Cardiac fibroblast (primary cell): ENCODE measurements at regions not wholly inside any gene's neighbourhood (a gene's known extent, or its start where the extent isn't known, plus 50 kb on each side); places are given as distances from the start of the nearest gene placed in this dataset.

Source experiments
- DNase-seq, 2 donors: peaks; one replicate each; pipeline versions ENCODE4 v3.0.0 to v3.0.0-alpha.2; 2010; ENCODE audit warnings: low read depth in 2 of 2
- H3K4me3 ChIP-seq, 2 donors: replicated peaks in 1 of 2; 1 replicate in 1 of 2; 2 replicates in 1 of 2; pipeline ENCODE4 v1.5.1; 2011; ENCODE audit warnings: low read depth in 2 of 2, low read length in 2 of 2, mild to moderate bottlenecking in 2 of 2, moderate library complexity in 1 of 2
- TF ChIP-seq, protein P1 (sequence below): IDR thresholded peaks from one replicate; pipeline ENCODE4 v1.5.1; 2011; ENCODE audit warnings: low read depth, mild to moderate bottlenecking, low read length, inconsistent platforms

DNA sequence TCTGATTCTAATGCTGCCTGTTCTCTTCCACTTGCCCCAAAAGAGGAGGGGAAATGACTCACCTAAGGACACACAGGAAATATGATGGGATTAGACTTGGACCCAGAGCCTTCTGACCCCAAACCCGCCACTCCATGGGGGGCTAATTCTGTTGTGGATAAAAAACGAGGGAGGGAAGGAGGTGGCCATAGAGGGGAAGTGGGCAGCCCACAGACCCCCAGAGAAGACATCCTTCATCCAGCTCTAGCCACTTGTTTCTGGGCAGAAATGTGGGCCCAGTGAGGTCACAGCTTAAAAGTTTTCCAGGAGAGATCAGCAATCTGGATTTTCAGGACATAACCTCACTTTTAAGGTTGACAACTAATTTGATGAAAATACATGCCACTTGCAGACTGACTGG lies 202.1 kb downstream of the ANKRD60 start:
- H3K4me3 ChIP-seq, result no peak overlapping the region
- no peak for DNase-seq
- TF ChIP-seq, protein P1, sequence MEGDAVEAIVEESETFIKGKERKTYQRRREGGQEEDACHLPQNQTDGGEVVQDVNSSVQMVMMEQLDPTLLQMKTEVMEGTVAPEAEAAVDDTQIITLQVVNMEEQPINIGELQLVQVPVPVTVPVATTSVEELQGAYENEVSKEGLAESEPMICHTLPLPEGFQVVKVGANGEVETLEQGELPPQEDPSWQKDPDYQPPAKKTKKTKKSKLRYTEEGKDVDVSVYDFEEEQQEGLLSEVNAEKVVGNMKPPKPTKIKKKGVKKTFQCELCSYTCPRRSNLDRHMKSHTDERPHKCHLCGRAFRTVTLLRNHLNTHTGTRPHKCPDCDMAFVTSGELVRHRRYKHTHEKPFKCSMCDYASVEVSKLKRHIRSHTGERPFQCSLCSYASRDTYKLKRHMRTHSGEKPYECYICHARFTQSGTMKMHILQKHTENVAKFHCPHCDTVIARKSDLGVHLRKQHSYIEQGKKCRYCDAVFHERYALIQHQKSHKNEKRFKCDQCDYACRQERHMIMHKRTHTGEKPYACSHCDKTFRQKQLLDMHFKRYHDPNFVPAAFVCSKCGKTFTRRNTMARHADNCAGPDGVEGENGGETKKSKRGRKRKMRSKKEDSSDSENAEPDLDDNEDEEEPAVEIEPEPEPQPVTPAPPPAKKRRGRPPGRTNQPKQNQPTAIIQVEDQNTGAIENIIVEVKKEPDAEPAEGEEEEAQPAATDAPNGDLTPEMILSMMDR, result no peak

DNA sequence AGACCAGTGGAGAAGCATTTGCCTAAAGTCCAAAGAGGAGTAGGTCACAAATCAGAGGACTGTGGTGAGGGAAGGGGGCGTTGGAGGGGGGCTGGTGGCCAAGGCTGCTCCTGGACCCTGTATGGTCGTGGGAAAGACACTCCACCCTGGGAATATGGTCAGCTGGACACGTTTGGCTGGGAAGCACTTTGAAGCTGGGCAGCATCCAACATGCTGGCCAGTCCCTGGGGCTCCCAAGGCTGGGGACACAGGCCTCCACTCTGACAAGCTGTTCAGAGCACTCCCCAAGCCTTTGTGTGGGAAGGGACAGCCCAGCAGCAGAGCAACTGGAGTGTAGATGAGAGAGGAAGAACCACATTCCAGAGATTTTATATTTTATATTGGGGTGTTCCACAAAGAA lies 203.2 kb downstream of the ANKRD60 start:
- TF ChIP-seq, protein P1, result no peak
- H3K4me3 ChIP-seq, result no peak overlapping the region
- no peak for DNase-seq

DNA sequence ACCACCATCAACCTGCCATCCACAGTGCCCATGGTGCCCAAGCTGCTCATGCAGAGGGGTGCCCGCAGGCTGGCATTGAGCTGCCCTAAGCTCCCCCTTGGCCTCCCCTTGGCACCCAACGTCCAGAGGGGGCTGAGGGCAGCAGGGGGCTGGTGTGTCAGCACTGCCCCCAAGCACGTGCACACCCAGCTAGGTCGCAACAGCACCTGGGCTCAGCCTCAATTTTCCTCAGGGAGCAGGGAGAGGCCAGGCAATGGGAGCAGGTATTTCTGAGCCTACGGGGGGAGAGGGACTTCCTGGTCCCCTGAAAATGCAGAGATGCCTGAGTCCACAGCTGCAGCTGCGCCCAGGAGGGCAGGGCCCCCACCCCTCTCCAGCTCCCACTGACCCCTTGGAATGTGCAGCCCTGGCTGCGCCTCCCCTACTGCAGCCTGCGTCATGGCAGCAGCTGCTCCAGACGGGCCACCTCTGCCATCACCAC lies 204.2 kb downstream of the ANKRD60 start:
- TF ChIP-seq, protein P1, result no peak
- DNase-seq, result no peak

DNA sequence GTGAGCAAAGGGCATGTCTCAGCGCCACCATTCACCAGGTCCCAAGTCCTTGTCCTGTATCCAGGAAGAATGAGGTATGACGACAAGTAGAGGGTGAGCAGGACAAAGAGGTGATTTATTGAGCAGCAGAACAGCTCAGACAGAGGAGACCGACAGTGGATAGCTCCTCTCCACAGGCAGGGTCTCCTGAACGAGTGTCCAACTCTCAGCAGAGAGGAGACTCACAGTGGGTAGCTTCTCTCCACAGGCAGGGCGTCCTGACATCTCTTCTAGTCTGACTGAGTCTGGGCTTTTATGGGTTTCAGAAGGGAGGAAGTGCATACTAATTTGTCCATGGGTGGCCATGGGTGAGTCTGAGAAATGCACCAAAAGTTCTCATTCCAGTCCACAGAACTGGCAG lies 204.7 kb downstream of the ANKRD60 start:
- H3K4me3 ChIP-seq, result no peak overlapping the region
- TF ChIP-seq, protein P1, result no peak
- no peak for DNase-seq

More for the DNA sequence above, 204.2 kb downstream of the ANKRD60 start:
- H3K4me3 ChIP-seq, result no peak overlapping the region

DNA sequence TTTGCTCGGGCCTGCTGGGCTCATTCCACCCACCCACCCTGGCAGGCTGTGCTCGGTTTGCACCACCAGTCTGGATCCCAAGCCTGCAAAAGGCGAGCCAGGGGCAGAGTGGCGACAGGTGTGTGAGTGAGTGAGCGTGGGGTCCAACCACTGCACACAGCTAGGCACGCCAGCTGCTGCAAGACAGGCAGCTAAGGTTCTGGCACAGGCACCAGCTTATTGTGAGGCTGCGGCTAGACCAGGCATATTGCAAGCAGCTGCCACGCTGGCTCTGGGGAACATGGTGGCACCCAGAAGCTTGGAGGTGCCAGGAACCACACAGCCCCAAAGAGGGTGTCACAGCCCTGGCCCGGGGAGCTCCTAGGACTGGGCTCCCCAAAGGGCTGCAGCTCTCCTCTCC lies 205.1 kb downstream of the ANKRD60 start:
- no peak for DNase-seq
- H3K4me3 ChIP-seq, result no peak overlapping the region
- TF ChIP-seq, protein P1, result no peak

DNA sequence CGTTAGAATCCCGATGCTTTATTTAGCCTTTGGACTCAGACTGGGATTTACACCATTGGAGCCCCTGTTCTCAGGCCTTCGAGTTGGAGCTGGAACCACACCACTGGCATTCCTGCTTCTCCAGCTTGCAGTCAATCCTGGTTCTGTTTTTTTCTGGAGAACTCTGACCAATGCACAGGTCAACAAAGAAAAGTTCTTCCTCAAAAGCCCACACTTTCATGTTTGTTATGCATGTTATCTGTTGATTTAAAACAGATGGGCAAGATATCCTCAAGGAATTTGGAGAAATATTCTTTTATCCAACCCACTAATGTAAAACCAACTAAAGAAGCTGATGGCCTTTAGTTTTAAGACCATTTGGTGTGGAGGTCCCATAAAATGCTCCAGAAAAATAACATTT lies 205.7 kb downstream of the ANKRD60 start:
- DNase-seq, result no peak
- TF ChIP-seq, protein P1, result no peak
- no peak overlapping the region for H3K4me3 ChIP-seq

DNA sequence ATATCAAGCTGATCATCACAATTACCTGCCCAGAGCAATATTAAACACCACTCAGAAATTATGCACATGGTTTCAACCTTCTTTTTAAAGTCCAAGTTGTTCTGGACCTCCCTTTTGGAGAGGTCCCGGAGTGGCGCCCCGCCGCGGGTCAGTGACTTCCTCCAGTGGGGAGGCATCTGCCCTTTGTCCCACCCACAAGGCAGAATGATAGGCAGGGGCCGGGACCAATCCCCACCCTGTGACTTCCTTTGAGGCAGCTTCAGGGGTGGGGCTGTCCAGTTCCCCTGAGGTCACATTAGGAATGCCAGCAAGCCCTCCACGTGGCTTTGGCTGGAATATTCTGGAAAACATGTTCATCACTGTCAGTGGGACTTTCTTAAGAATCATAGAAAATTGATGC lies 207.0 kb downstream of the ANKRD60 start:
- DNase-seq, result no peak
- H3K4me3 ChIP-seq, result no peak overlapping the region
- TF ChIP-seq, protein P1, result no peak
